ENCODE measurements at regions not wholly inside any gene's neighbourhood (a gene's known extent, or its start where the extent isn't known, plus 50 kb on each side); places are given as distances from the start of the nearest gene placed in this dataset.

GRCh38 chr11:96863520-96863919 is 473.7 kb downstream of the JRKL start:
- H3K27ac Mint-ChIP-seq = no peak overlapping the region
- H3K4me3 Mint-ChIP-seq = no peak overlapping the region
- Histone ChIP-seq H3K9ac (ENCODE audit: low read length) (no peak overlapping the region), H2AFZ (ENCODE audit: insufficient read depth, low read depth, low read length, poor library complexity, severe bottlenecking) (no peak overlapping the region), H3K4me3 (ENCODE audit: control extremely low read depth in 1 of 5, extremely low read depth in 1 of 5, insufficient read depth in 1 of 5, low read depth in 2 of 5, low read length in 4 of 5) (no peak overlapping the region), H3K79me2 (ENCODE audit: control insufficient read depth, insufficient read depth, low read length) (no peaks in the 10 kb centered on the region), H3K27ac (ENCODE audit: low read length in 2 of 2) (no peak overlapping the region), H3K27me3 (replicated peaks in 1 of 4; ENCODE audit: control extremely low read depth in 1 of 4, control insufficient read depth in 3 of 4, insufficient read depth in 4 of 4, low read length in 3 of 4) (no peaks in the 10 kb centered on the region), H4K20me1 (ENCODE audit: control insufficient read depth, insufficient read depth, low read length, poor library complexity, severe bottlenecking) (no peaks in the 10 kb centered on the region), H3K4me1 (ENCODE audit: control insufficient read depth in 2 of 2, insufficient read depth in 2 of 2, low read length in 2 of 2) (no peaks in the 10 kb centered on the region), H3K4me2 (replicated peaks; ENCODE audit: low read depth, low read length, poor library complexity, severe bottlenecking) (no peak overlapping the region), H3K36me3 (replicated peaks in 1 of 2; ENCODE audit: control extremely low read depth in 1 of 2, control insufficient read depth in 1 of 2, extremely low read depth in 1 of 2, insufficient read depth in 2 of 2, low read length in 1 of 2) (no peaks in the 10 kb centered on the region), H3K9me3 (ENCODE audit: control extremely low read depth in 1 of 3, control insufficient read depth in 2 of 3, insufficient read depth in 1 of 3, low read length in 2 of 3) (peaks cover 0 to 7% (median 0%) of the 10 kb centered on the region in 3 donors)
- H3K9me3 Mint-ChIP-seq (ENCODE audit: insufficient read depth) = peaks cover 2% of the 10 kb centered on the region
- H3K4me1 Mint-ChIP-seq = no peaks in the 10 kb centered on the region
- ChIA-PET CTCF (no interaction called here), POLR2A (no interaction called here)
- no peaks in the 10 kb centered on the region for H3K27me3 Mint-ChIP-seq
- ATAC-seq (ENCODE audit: low read depth) (no peak), DNase-seq (no peak)
- intact Hi-C loops (cut with micrococcal nuclease) = no loop called here
- TF ChIP-seq, protein P1, sequence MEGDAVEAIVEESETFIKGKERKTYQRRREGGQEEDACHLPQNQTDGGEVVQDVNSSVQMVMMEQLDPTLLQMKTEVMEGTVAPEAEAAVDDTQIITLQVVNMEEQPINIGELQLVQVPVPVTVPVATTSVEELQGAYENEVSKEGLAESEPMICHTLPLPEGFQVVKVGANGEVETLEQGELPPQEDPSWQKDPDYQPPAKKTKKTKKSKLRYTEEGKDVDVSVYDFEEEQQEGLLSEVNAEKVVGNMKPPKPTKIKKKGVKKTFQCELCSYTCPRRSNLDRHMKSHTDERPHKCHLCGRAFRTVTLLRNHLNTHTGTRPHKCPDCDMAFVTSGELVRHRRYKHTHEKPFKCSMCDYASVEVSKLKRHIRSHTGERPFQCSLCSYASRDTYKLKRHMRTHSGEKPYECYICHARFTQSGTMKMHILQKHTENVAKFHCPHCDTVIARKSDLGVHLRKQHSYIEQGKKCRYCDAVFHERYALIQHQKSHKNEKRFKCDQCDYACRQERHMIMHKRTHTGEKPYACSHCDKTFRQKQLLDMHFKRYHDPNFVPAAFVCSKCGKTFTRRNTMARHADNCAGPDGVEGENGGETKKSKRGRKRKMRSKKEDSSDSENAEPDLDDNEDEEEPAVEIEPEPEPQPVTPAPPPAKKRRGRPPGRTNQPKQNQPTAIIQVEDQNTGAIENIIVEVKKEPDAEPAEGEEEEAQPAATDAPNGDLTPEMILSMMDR (IDR thresholded peaks at IDR 0.05) = no peak
- no peak for TF ChIP-seq EZH2 (IDR thresholded peaks at IDR 0.05; ENCODE audit: borderline replicate concordance, insufficient read depth, low read depth, low read length, poor library complexity, severe bottlenecking)
- WGBS (ENCODE audit: insufficient coverage) = 98% methylated on average over 3 of the region's 3 CpGs

DNA sequence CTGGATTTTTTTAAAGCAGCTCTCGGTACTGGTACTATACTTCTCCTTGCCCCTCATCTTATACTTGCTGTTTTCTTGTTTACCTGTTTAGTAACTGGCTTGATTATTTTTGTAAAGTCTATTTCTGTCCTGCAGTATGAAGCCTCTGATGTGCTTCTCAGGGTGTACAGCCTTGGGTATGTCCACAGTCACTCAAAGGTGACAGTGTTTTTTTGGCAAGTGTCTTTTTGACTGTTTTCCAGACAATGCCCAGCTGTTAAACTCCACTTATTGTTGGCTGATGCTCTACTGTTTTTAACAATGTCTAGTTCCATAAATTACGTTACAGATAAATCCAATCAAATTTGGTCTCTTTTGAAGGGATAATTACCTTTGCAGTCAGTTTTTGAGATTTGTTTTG is 475.2 kb downstream of the JRKL start:
- H3K79me2 ChIP-seq (ENCODE audit: control insufficient read depth, insufficient read depth, low read length) = no peaks in the 10 kb centered on the region
- no peaks in the 10 kb centered on the region for H3K27me3 ChIP-seq (replicated peaks in 1 of 4; ENCODE audit: control extremely low read depth in 1 of 4, control insufficient read depth in 3 of 4, insufficient read depth in 4 of 4, low read length in 3 of 4)
- no peak overlapping the region for H3K9ac ChIP-seq (ENCODE audit: low read length)
- ATAC-seq (ENCODE audit: low read depth) (no peak), DNase-seq (no peak)
- no peak overlapping the region for H3K4me2 ChIP-seq (replicated peaks; ENCODE audit: low read depth, low read length, poor library complexity, severe bottlenecking)
- no peaks in the 10 kb centered on the region for H3K4me1 Mint-ChIP-seq
- H3K4me3 ChIP-seq (ENCODE audit: control extremely low read depth in 1 of 5, extremely low read depth in 1 of 5, insufficient read depth in 1 of 5, low read depth in 2 of 5, low read length in 4 of 5) = no peak overlapping the region
- peaks cover 0 to 7% (median 0%) of the 10 kb centered on the region in 3 donors for H3K9me3 ChIP-seq (ENCODE audit: control extremely low read depth in 1 of 3, control insufficient read depth in 2 of 3, insufficient read depth in 1 of 3, low read length in 2 of 3)
- TF ChIP-seq EZH2 (IDR thresholded peaks at IDR 0.05; ENCODE audit: borderline replicate concordance, insufficient read depth, low read depth, low read length, poor library complexity, severe bottlenecking) = no peak
- TF ChIP-seq, protein P1 (IDR thresholded peaks at IDR 0.05) = no peak
- H3K4me1 ChIP-seq (ENCODE audit: control insufficient read depth in 2 of 2, insufficient read depth in 2 of 2, low read length in 2 of 2) = no peaks in the 10 kb centered on the region
- intact Hi-C loops (cut with micrococcal nuclease) = no loop called here
- no peaks in the 10 kb centered on the region for H3K36me3 ChIP-seq (replicated peaks in 1 of 2; ENCODE audit: control extremely low read depth in 1 of 2, control insufficient read depth in 1 of 2, extremely low read depth in 1 of 2, insufficient read depth in 2 of 2, low read length in 1 of 2)
- no CpG with 5 or more reads among the region's 2 CpGs for WGBS (ENCODE audit: insufficient coverage)
- H3K27me3 Mint-ChIP-seq = no peaks in the 10 kb centered on the region
- H3K9me3 Mint-ChIP-seq (ENCODE audit: insufficient read depth) = peaks cover 2% of the 10 kb centered on the region
- no peak overlapping the region for H2AFZ ChIP-seq (ENCODE audit: insufficient read depth, low read depth, low read length, poor library complexity, severe bottlenecking)
- no peak overlapping the region for H3K27ac ChIP-seq (ENCODE audit: low read length in 2 of 2)
- no peaks in the 10 kb centered on the region for H4K20me1 ChIP-seq (ENCODE audit: control insufficient read depth, insufficient read depth, low read length, poor library complexity, severe bottlenecking)
- ChIA-PET CTCF (no interaction called here), POLR2A (no interaction called here)
- H3K27ac Mint-ChIP-seq = no peak overlapping the region
- H3K4me3 Mint-ChIP-seq = no peak overlapping the region
